Upper lobe of right lung (tissue), 1 donor: ENCODE measurements at regions not wholly inside any gene's neighbourhood (a gene's known extent, or its start where the extent isn't known, plus 50 kb on each side); places are given as distances from the start of the nearest gene placed in this dataset.

Experiments
- ATAC-seq: fragments of 200-7000 bp; cut with Tn5 transposase; one replicate; pipeline ENCODE4 v1.9.1; 2020; ENCODE audit warnings: mild to moderate bottlenecking, moderate library complexity
- DNase-seq: peaks from one replicate; pipeline ENCODE4 v3.0.0-alpha.2; 2020
- H3K27ac ChIP-seq: fragments of 200-600 bp; one replicate; pipeline ENCODE4 v1.8.0; 2022
- H3K27me3 ChIP-seq: fragments of 200-600 bp; one replicate; pipeline ENCODE4 v1.8.0; 2022; ENCODE audit warnings: mild to moderate bottlenecking
- H3K36me3 ChIP-seq: fragments of 200-600 bp; one replicate; pipeline ENCODE4 v1.8.0; 2022
- H3K4me1 ChIP-seq: fragments of 200-600 bp; one replicate; pipeline ENCODE4 v1.8.0; 2022
- H3K4me3 ChIP-seq: fragments of 200-600 bp; one replicate; pipeline ENCODE4 v1.8.0; 2022; ENCODE audit warnings: mild to moderate bottlenecking
- H3K9me3 ChIP-seq: fragments of 200-600 bp; one replicate; pipeline ENCODE4 v1.8.0; 2022
- intact Hi-C: fragments of 100-400 bp; cut with DNase I; formaldehyde crosslinking; loops from one replicate; pipeline ENCODE4 v1.11.0; 2022
- TF ChIP-seq, protein P1 (sequence below): fragments of 200-600 bp; IDR thresholded peaks from one replicate; pipeline ENCODE4 v1.8.0; 2022; ENCODE audit warnings: antibody characterized with exemption
- donor health status: DM: no; HTN: yes; CAD: no; lungs with severe emphysema.

DNA sequence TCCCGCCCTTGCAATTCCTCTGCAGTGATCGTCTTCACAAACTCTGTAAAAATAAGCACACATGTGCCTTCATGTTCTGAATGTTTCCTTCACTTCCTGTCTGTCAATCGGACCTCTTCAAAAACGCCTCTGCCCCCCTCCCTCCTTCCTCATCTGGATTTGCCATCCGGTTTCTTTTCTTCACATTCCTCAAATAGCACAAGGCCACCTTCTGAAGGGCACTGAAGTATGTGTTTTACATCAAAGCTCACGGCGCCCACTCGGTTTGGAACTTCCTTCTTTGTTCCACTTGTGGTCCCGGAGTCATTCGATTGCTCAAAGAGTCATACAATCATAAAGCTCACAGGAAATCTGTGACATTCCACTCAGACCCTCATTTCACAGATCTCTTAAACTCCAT lies 758.1 kb upstream of the SALL3 start:
- intact Hi-C loops = no loop called here
- DNase-seq = no peak

GRCh38 chr18:78228974-78229373 lies 750.6 kb upstream of the SALL3 start:
- intact Hi-C loops = no loop called here
- Histone ChIP-seq H3K27me3 (no peaks in the 10 kb centered on the region), H3K4me3 (no peak overlapping the region), H3K4me1 (no peaks in the 10 kb centered on the region), H3K27ac (no peak overlapping the region), H3K36me3 (no peaks in the 10 kb centered on the region), H3K9me3 (no peaks in the 10 kb centered on the region)
- DNase-seq (no peak), ATAC-seq (no peak)
- TF ChIP-seq, protein P1, sequence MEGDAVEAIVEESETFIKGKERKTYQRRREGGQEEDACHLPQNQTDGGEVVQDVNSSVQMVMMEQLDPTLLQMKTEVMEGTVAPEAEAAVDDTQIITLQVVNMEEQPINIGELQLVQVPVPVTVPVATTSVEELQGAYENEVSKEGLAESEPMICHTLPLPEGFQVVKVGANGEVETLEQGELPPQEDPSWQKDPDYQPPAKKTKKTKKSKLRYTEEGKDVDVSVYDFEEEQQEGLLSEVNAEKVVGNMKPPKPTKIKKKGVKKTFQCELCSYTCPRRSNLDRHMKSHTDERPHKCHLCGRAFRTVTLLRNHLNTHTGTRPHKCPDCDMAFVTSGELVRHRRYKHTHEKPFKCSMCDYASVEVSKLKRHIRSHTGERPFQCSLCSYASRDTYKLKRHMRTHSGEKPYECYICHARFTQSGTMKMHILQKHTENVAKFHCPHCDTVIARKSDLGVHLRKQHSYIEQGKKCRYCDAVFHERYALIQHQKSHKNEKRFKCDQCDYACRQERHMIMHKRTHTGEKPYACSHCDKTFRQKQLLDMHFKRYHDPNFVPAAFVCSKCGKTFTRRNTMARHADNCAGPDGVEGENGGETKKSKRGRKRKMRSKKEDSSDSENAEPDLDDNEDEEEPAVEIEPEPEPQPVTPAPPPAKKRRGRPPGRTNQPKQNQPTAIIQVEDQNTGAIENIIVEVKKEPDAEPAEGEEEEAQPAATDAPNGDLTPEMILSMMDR = no peak

More for the DNA sequence above, 758.1 kb upstream of the SALL3 start:
- TF ChIP-seq, protein P1 = no peak
- ATAC-seq = peak; percentile 44
- Histone ChIP-seq H3K4me1 (no peaks in the 10 kb centered on the region), H3K36me3 (no peaks in the 10 kb centered on the region), H3K27ac (no peak overlapping the region), H3K4me3 (no peak overlapping the region), H3K9me3 (no peaks in the 10 kb centered on the region), H3K27me3 (no peaks in the 10 kb centered on the region)

DNA sequence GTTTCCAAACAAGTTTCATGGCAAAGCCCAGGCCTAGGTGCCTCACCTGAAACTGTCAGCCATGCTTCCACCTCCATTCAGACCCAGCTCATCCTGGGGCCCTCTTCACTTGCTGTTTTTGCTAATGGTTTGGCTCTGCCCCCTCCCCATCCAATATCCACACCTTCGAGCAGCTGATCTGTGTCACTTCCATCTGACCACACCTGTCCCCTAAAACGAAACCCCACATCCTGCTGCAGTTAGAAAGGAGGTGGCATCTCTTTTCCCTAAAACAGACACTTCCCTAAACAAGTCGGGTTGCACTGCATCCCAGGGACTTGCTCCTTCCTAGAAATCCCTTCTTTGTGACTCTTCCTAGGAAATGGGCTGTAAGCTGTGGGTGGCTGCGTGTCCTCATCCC lies 748.7 kb upstream of the SALL3 start:
- Histone ChIP-seq H3K27ac (no peak overlapping the region), H3K4me1 (no peaks in the 10 kb centered on the region), H3K36me3 (no peaks in the 10 kb centered on the region), H3K4me3 (no peak overlapping the region), H3K27me3 (no peaks in the 10 kb centered on the region), H3K9me3 (no peaks in the 10 kb centered on the region)
- intact Hi-C loops = no loop called here
- TF ChIP-seq, protein P1 = no peak
- ATAC-seq = no peak
- no peak for DNase-seq

DNA sequence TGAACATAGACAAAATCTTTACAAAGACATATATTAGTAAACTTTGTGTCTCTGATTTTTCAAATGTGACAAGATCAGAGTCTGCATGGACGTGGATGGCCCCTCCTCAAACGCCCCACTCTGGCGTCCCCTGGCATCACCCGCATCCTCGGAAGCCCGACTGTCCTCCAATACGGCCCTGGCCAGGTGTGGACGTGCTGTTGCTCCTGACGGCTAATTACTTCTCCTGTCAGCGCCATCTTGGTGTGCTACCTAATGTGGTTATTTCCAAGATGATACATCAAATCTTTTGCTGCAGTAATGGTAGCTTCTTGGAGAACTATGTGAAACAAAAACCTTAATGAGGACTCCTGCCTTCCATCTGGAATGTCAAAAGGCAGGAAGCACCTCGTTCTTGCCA lies 747.4 kb upstream of the SALL3 start:
- no peak overlapping the region for H3K27ac ChIP-seq
- H3K4me1 ChIP-seq = no peaks in the 10 kb centered on the region
- TF ChIP-seq, protein P1 = no peak
- no peaks in the 10 kb centered on the region for H3K9me3 ChIP-seq
- H3K4me3 ChIP-seq = no peak overlapping the region
- intact Hi-C loops = no loop called here
- no peak for DNase-seq
- no peaks in the 10 kb centered on the region for H3K36me3 ChIP-seq
- ATAC-seq = no peak
- no peaks in the 10 kb centered on the region for H3K27me3 ChIP-seq

GRCh38 chr18:78237864-78238263 lies 741.8 kb upstream of the SALL3 start:
- Histone ChIP-seq H3K27ac (no peak overlapping the region), H3K4me3 (no peak overlapping the region), H3K4me1 (peaks cover 5% of the 10 kb centered on the region), H3K9me3 (no peaks in the 10 kb centered on the region), H3K36me3 (no peaks in the 10 kb centered on the region), H3K27me3 (no peaks in the 10 kb centered on the region)
- intact Hi-C loops = no loop called here
- DNase-seq (no peak), ATAC-seq (no peak)
- TF ChIP-seq, protein P1 = no peak

DNA sequence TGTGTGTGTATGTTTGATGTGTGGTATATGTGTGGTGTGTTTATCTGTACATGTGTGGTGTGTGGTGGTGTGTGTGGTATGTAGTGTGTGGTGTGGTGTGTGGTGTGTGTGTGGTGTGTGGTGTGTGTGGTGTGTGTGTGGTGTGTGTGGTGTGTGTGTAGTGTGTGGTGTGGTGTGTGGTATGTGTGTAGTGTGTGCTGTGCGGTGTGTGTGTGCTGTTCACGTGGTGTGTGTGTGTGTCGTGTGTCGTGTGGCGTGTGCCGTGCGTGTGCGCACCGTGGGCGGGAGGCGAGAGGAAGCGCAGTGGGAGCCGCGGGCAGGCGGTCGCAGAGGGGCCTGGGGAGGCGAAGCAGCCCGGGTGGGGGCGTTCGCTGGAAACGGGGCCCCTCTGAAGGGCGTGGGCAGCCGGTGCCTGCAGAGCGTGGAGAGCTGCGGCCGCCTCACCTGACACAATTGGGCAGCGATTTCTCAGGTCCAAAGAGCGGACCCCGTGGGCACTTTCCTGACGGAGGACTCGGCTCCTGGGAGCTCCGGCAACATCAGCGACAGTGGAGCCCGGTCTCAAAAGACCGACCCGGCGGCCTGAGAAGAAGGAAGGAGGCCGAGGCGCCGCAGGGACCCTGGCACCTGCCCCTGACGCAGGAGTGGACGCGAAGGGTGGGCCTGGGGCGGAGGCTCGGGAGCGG lies 741.1 kb upstream of the SALL3 start:
- ATAC-seq (peak; percentile 56), DNase-seq (no peak)
- Histone ChIP-seq H3K4me1 (peaks cover 7% of the 10 kb centered on the region), H3K4me3 (no peak overlapping the region), H3K36me3 (no peaks in the 10 kb centered on the region), H3K27ac (no peak overlapping the region), H3K9me3 (no peaks in the 10 kb centered on the region), H3K27me3 (no peaks in the 10 kb centered on the region)
- TF ChIP-seq, protein P1 = no peak
- intact Hi-C loops = no loop called here
